HepG2 (cell line): ENCODE measurements at regions not wholly inside any gene's neighbourhood (a gene's known extent, or its start where the extent isn't known, plus 50 kb on each side); places are given as distances from the start of the nearest gene placed in this dataset.

Experiments used
- REST ChIP-seq, 2 experiments: IDR thresholded peaks; 2 replicates each; pipeline ENCODE4 v1.6.1; 2011 to 2012; ENCODE audit warnings: low read length in 2 of 2, borderline replicate concordance in 1 of 2, low read depth in 1 of 2, mild to moderate bottlenecking in 1 of 2, moderate library complexity in 1 of 2
- TF ChIP-seq, protein P1 (sequence below): sonication (generic); formaldehyde crosslinking; IDR thresholded peaks from 2 replicates; pipeline ENCODE4 v1.4.0; 2020; ENCODE audit warnings: missing genetic modification reagents

DNA sequence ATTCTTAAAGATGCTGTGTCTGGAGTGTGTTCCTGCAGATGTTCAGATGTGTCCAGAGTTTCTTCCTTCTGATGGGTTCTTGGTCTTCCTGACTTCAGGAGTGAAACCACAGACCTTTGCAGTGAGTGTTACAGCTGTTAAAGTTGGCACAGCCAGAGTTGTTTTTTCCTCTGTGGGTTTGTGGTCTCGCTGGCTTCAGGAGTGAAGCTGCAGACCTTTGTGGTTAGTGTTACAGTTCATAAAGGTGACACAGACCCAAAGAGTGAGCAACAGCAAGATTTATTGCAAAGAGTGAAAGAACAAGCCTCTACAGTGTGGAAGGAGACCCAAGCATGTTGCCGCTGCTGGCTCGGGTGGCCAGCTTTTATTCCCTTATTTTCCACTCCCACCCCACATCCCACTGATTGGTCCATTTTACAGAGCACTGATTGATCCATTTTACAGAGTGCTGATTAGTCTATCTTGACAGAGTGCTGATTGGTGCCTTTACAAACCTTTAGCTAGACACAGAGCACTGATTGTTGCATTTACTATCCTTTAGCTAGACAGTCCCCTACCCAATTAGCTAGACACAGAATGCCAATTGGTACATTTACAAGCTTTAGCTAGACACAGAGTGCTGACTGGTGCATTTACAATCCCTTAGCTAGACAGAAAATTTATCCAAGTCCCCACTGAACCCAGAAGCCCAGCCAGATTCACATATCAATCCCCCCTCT, 266.6 kb downstream of the RPS4Y2 start:
- TF ChIP-seq REST (IDR thresholded peaks at IDR 0.05; ENCODE audit: borderline replicate concordance in 1 of 2, low read depth in 1 of 2, low read length in 2 of 2), result no peak
- TF ChIP-seq, protein P1, sequence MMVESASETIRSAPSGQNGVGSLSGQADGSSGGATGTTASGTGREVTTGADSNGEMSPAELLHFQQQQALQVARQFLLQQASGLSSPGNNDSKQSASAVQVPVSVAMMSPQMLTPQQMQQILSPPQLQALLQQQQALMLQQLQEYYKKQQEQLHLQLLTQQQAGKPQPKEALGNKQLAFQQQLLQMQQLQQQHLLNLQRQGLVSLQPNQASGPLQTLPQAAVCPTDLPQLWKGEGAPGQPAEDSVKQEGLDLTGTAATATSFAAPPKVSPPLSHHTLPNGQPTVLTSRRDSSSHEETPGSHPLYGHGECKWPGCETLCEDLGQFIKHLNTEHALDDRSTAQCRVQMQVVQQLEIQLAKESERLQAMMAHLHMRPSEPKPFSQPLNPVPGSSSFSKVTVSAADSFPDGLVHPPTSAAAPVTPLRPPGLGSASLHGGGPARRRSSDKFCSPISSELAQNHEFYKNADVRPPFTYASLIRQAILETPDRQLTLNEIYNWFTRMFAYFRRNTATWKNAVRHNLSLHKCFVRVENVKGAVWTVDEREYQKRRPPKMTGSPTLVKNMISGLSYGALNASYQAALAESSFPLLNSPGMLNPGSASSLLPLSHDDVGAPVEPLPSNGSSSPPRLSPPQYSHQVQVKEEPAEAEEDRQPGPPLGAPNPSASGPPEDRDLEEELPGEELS (CRISPR knock-in tag), result no peak
